IPS-NIHi11 (cell line): ENCODE measurements at regions not wholly inside any gene's neighbourhood (a gene's known extent, or its start where the extent isn't known, plus 50 kb on each side); places are given as distances from the start of the nearest gene placed in this dataset.
"Not testable (repeated sequence)": the region's sequence is repeated elsewhere in the genome, so short reads cannot be mapped to it uniquely, and the experiment has no call there.

Experiments
- DNase-seq: peaks from one replicate; pipeline ENCODE4 v3.0.0; 2012; ENCODE audit warnings: mixed read lengths, low spot score

DNA sequence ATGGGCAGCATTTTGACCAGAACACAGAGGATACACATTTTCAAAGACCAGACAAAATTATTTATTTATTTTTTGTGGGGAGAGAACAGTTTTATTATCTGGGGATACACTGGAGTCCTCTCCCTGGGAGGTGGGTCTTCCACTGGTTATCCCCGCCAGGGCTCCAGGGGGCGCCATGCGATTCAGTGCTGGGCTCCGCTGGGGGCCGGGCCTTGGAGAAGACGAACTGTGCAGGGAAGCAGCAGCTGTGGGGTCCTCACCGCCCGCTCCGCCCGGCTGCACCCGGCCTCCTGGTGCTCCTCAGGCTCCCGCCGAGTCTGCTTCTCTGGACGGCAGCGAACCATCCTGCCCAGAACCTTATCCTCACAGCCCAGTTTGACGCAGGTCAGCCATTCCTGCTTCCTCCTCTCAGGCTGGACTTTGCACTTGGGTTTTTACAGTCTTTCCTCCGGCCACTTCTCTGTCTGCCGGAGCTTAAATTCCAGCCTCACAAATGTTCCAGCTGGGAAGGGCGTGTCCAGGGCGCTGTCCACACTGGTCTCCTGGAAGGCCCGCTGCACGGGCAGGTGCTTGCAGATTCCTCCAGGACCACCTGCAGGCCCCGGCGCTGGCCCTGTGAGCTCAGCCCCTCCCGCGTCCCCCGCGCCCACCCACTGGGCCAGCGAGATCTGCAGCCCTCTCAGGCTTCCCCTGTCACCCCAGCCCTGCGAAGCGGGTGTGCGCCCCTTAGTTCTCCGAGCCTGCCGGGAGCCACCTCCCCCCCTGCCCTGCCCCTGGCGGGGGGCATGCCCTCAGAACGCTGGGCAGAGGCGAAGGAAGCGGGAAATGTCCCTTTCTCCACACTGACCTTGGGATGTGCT lies 1830.0 kb upstream of the DEFB115 start:
- no peak for DNase-seq

DNA sequence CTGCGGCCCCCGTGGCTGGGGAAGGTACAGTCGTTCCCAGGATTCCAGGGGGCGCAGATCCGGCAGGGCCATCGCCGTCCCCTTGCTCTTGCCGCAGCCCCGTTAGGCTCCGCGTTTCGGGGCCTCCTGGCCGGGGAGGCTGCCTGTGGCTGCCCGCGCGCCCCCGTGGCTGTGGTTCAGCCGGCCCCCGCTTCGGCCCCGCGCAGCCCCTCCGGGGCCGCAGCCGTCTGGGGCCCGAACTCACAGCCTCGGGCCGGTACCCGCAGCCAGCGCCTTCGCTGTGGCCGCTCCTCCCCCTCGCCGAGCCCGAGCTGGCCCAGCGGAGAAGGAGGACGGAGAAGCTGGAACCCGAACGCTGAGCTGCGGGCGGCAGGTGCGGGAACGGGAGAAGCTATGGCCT lies 1826.9 kb upstream of the DEFB115 start:
- DNase-seq, result no peak

DNA sequence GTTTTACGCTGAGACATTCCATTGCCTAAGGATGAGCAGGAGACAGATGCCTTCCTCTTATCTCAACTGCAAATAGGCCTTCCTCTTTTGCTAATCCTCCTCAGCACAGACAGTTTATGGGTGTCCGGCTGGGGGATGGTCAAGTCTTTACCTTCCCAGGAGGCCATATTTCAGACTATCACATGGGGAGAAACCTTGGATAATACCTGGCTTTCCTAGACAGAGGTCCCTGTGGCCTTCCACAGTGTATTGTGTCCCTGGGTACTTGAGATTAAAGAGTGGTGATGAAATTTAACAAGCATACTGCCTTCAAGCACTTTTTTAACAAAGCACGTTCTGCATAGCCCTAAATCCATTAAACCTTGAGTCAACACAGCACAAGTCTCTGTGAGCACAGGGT lies 1816.7 kb upstream of the DEFB115 start:
- DNase-seq, result not testable (repeated sequence)

DNA sequence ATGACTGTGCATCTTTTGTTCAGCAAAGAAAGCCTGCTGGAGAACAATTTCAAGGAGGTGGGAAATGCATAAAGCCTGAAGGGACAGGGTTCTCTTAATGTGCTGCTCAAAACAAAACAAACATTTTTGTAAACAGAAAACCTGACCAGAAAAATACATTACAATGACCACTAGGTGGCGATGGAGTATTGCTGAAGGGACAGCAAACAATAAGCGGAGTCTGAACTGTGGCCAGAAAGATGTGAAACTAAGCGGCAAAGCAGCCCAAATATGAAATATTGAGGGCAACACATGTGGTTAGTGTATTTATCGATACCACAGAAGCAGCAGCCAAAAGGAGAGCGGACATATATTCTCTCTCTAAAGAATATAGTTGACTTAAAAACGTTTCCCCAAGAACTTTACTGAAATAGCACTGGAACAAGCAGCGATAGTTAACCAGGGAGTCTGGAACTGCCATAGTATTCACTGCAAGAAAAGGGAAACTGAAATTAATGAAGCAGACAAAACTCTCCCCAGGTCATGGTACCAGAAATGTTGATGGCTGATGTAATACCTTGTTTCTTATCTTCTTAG lies 1814.2 kb upstream of the DEFB115 start:
- DNase-seq, result not testable (repeated sequence)

DNA sequence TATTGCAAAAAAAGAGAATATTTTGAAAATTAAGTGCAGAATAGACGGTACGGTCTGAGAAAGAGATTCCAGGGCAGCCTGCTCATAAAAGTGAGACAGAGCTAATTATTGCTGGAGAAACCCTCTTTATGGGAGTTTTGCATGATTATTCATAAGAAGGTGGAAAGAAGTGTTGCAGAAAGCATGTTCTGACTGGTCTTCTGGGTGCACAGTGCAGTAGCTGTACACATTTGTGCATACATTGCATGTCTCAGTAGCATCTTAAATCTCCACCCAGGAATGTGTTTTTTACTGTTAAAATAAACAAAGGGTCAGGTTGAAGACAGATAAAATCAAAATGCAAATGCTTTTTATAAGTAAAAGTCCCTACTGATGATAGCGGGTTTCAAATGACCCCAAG lies 1813.6 kb upstream of the DEFB115 start:
- no peak for DNase-seq

DNA sequence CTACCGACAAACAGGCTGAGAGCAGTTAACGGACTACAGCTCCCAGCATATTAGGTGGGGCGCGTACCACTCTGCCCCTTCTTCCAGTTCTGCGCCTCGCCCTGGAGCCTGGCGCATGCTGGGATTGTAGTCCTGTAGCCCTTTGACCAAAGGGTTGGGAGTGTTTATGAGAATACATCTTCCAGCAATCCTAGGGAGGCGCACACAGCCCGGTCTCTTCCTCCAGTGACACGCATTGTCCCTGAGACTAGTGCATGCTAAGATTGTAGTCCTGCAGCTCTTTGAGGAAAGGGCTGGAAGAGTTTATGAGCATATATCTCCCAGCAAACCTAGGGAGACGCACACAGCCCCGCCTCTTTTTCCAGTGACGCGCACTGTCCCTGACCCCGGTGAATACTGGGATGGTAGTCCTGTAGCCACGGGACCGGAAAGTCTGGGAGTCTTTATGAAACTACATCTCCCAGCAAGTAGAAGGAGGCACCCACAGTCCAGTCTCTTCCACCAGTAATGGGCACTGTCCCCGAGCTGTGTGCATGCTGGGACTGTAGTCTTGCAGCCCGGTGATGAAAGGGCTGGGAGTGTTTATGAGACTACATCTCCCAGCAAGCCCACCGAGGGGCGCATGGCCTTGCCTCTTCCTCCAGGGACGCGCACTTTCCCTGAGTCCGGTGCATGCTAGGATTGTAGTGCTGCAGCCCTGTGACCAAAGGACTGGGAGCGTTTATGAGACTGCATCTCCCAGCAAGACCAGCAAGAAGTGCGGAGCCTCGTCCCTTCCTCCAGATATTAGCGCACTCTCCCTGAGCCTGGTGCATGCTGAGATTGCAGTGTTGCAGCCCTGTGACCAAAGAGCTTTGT lies 1812.2 kb upstream of the DEFB115 start:
- not testable (repeated sequence) for DNase-seq

DNA sequence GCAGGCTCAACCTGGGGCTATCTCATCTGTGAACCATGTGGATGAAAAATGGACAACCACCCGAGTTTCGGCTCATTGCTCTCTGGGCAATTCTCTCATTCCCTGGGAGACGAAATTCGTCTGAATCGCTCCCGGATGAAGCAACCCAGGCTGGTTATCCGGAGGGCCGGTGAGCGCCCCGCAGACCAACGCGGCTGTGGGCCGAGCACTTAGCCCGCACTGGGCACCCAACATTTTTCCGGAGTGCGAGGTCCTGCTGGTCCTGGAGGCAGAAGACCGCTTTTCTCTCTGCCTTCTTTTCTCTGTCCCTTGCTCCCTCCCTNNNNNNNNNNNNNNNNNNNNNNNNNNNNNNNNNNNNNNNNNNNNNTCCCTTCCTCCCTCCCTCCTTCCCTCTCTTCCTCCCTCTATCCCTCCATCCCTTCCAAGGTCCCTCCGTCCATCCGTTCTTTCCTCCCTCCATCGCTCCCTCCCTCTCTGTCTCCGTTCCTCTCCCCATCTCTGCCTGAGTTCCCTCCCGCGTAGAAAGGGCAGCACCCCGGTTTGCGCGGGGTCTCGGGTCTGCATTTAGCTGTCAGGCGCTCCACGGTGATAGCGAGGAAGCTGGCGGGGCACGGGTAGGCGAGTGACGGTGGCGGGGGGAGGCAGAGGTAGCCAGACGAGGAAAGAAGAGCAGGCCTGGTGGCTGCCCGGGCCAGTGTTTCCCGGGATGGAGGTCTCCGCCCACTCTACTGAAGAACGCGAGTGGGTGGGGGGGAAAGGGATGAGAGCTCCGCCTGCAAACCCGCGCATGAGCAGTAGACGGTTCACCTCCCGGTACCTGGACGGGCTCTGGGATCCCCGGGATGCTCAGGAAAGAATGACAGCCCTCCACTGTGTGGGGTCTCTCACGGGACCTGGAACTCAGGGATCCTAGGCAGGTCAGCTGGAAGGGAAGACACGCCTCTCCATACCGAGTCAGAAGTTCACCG lies 1809.7 kb upstream of the DEFB115 start:
- DNase-seq, result not testable (repeated sequence)

DNA sequence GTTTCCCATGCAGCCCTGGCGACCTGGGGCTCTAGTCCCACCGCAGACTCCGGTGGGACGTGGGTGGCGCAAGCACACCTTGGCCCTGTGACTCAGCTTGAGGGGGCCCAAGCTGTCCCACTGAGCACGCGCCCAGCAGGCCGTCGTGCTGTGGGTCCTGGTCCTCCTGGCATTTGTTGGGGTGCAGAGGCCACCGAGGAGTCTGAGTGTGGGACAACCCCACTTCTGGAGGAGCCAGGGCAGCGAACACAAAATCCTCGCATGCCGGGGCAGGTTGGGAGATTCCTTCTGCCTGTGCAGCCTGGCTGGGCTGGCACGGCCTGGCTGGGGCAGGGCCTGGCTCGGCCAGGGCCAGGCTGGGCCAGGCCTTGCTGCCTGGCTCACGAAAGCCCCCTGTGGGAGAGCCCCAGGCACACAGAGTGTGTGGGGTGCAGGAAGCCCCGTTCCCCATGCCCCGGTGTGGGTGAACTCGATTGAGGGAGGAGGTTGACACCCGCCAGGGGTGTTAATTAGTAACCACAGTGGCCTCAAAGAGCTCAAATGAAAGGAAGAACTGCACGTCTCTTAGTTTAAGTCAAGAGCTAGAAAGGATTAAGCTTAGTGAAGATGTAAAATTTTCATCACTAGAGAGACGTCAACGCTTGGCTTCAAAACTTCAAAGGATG lies 1808.5 kb upstream of the DEFB115 start:
- DNase-seq, result no peak

DNA sequence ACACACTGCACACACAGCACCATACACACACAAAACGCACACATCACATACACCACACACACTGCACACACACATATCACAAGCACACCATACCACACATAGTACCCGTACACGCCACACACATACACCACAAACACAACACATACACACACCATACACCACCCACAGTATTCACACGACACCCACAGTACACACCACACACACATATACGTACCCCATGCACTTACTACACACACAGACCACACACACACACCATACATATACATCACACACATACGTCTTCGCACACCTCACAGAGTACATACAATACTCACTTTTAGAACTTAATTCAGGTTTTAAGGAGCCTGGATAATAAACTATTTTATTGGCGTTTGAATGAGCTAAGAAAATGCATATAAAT lies 1805.3 kb upstream of the DEFB115 start:
- DNase-seq, result no peak

DNA sequence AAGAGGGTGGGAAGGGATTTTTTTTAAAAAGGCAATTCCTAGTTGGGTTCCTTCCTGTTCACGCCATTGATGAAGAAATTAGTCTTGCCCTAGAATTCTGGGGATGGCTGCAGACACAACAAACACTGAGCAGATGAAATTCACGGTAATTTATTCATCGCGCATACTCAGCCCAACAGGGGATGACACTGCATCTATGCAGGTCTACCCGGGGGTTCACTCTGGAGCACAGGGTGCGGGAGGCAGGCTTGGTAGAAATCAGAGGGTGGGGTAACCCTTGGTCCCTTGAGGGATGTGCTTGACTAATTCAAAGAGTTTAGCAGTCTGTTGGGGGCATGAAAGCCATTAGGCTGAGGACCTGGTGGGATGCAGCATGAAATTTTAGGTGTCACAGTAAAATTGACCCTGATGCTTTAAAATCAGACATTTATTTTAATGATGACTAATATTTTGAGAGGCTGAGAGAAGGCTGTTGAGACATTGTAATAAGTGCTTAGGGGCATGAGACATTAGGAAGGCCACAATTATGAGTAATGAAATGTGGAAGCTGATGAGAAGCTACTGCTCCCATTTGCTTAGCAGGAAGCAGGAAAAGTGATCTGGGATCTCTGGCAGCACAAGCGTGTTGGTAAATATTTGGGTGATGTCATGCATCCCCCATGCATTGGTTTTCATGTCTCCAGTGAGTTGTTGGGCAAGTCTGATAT lies 1800.3 kb upstream of the DEFB115 start:
- DNase-seq, result not testable (repeated sequence)

DNA sequence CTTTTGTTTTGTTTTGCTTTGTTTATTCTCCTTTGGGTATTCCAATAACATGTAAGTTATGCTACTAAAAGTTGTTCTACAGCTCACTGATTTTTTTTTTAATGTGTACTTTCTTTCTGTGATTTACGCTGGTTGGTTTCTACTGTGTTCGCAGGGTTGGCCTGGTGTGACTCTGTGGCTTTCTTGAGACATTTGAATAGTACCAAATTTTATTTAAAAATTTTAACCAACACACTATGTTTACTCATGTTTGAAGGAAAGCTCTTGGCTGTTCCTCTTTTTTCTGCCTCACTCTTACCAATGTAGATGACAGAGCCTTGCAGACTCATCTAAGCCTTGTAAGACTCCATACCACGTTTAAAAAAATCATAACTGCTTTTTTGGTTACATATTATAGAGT lies 1784.9 kb upstream of the DEFB115 start:
- DNase-seq, result no peak

DNA sequence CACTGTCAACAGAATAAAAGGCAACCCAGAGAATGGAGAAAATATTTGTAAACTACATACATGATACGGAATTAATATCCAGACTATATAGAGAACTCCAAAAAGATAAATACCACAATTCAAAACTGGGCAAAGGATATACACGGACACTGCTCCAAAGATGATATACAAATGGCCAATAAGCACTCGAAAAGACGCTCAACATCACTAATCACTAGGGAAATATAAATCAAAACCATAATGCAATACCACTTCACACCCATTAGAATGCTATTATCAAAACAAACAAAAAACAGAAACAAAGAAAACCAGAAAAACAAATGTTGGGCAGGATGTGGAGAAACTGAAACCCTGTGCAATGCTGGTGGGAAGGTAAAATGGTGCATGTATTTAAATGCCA lies 1764.6 kb upstream of the DEFB115 start:
- not testable (repeated sequence) for DNase-seq

DNA sequence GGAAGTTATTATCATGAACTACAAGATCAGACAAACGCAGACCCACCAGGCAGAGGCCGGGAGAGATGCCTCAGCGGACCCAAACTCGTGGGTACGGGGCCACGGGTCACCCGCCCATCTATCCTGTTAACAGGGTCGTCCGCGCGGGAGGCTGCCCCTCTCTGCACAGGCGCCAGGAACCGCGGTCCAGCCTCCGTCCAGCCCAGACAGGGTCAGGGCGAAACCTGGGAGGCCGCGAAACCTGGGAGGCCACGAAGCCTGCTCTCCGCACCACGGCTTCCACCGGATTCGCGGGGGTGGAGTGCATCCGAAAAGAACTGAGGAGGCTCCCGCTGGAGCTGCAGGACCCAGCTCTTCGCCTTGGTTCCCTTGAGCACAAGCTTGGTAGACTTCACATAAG lies 1760.7 kb upstream of the DEFB115 start:
- not testable (repeated sequence) for DNase-seq

DNA sequence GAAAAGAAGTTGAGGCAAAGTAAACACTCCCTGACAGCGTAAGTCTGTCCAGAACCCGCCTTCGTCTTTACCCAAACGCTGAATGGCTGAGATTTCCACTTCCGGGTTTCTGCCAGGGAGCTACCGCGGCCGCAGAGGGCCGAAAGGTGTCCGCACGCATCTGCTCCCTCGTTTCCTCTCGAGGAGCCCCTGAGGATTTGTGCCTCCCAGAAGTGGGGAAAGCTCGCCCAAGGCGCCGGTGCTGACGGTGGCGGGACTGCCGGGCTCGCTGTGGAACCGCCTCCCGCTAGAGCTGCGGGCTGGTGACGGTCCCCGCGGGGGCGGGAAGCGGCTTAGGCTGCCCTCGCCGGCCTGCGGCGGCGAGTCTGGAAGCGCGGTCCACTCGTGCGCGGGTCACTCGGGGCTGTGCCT lies 1760.2 kb upstream of the DEFB115 start:
- DNase-seq, result peak; percentile 8

DNA sequence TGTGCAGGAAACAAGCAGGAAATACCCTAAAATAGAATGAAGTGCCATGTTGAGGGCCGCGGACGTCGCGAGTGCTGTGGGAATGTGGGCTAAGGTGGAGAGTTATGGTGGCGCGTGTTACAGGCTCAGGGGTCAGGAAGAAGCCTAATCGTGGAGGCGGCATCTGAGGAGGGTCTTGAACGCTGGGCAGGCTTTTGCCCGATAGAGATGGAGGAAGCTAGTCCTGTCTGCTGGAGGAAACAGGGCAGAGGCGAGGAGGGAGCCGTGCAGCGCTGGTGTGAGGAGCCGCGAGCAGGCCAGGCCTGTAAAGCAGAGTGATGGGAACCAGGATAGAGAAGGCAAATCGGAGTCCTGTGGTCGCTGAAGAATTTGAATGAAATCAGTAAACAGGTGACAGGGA lies 1759.8 kb upstream of the DEFB115 start:
- DNase-seq, result not testable (repeated sequence)

DNA sequence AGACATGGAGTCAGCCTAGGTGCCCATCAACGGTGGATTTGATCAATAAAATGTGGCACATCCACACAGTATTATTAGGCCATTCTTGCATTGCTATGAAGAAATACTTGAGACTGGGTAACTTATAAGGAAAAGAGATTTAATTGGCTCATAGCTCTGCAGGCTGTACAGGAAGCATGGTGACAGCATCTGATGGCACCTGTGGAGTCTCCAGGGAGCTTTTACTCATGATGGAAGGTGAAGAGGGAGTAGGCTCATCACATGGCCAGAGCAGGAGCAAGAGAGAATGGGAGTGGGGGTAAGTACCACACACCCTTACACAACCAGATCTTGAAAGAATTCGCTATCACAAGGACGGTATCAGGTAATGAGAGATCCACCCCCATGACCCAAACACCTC lies 1756.7 kb upstream of the DEFB115 start:
- DNase-seq, result not testable (repeated sequence)

DNA sequence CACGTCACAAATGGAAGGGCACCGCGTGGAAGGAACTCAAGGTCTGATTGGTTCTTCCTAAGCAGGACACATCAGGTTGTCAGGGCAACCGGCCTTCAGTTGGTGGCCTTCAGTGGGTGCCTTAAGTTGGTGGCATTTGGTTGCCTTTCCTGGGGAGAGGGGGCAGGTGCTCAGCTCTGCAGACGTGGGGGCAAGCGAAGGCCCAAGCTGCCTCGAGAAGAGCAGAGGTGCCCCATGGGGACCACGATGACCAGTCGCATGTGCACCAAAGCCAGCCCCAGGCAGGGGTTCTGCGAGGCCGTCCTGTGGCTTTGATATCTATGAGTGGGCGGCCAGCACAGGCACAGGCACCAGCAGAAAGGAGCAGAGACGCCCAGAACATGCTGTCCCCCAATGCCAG lies 1742.8 kb upstream of the DEFB115 start:
- not testable (repeated sequence) for DNase-seq

DNA sequence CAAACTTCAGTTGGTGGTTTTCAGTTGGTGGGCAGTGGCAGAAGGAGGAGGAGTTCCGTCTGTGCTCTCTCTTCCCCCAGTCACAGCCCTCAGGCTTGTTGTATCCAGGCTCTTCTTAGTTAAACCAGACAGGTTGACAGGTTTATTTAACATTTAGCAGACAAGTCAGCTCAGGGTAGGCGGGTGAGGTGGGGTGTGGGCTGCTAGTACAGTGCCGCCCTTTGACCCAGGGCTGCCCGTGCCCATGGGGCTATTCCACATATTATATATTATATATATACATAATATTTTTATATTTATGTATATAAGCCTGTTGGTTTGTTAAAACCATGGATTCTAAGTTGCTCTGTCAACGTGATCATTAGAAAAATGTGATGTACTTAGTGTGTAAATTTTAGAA lies 1740.6 kb upstream of the DEFB115 start:
- DNase-seq, result not testable (repeated sequence)

DNA sequence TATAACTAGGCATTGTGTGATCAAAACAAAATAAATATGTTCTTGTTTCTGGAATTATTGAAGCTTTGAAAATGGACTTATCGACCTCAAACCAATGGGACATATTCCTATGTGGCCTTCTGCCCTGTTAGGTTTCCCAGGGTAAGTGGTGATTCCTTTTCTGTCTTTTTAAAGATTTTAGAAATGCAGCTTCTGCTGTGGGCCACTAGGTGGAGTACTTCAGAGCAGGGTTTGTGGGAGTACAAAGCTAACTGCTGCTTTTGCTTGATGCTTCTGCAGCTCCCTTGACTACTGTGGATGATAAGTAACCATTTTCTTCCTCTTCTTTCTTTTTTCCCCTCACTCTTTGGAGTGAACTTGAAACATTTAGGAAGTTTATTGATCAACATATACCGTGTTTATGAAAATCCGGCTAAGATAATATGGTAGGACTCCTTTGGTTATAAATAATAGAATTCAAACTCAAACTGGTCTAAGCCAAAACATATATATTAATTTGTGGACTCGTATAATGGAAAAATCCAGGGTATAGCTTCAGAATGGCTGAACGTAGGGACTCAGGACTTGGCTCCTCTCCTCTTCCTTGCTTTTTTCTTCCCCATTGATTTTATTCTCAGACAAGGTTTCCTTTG lies 1737.7 kb upstream of the DEFB115 start:
- not testable (repeated sequence) for DNase-seq
